Retinal pigment epithelial cell (primary cell): ENCODE measurements at regions not wholly inside any gene's neighbourhood (a gene's known extent, or its start where the extent isn't known, plus 50 kb on each side); places are given as distances from the start of the nearest gene placed in this dataset.
A peak's percentile ranks its signal among the peaks of the same experiment; 100 is the strongest.

Experiments
- DNase-seq: peaks from one replicate; pipeline ENCODE4 v3.0.0-alpha.2; 2010; ENCODE audit warnings: low read depth
- H3K4me3 ChIP-seq: 2 replicates; pipeline ENCODE4 v1.5.1; 2011; ENCODE audit warnings: mild to moderate bottlenecking, low read length, control low read depth, moderate library complexity
- TF ChIP-seq, protein P1 (sequence below): conservative IDR thresholded peaks from 2 replicates; pipeline ENCODE4 v1.5.1; 2011; ENCODE audit warnings: low read depth, low read length, control low read depth, inconsistent platforms

DNA sequence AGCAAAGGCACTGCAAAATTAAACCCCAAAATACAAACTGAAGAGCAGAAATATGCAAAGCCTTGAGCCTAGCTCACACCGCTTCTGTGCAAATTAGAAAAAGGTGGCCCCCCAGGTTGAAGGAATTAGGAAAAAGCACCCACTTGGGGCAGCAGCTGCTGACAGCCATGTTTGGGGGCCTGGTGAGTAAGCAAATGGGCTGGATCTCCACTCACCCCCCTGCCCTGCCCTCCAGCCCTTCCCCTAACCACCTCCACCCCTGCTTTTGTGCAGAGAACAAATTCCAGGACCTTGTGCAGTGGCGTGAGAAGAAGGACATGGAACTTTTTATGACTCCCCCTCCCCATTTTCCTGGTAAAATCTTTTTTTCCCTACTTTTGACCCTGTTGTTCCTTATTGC is 92.0 kb upstream of the DNAH5 start:
- TF ChIP-seq, protein P1, sequence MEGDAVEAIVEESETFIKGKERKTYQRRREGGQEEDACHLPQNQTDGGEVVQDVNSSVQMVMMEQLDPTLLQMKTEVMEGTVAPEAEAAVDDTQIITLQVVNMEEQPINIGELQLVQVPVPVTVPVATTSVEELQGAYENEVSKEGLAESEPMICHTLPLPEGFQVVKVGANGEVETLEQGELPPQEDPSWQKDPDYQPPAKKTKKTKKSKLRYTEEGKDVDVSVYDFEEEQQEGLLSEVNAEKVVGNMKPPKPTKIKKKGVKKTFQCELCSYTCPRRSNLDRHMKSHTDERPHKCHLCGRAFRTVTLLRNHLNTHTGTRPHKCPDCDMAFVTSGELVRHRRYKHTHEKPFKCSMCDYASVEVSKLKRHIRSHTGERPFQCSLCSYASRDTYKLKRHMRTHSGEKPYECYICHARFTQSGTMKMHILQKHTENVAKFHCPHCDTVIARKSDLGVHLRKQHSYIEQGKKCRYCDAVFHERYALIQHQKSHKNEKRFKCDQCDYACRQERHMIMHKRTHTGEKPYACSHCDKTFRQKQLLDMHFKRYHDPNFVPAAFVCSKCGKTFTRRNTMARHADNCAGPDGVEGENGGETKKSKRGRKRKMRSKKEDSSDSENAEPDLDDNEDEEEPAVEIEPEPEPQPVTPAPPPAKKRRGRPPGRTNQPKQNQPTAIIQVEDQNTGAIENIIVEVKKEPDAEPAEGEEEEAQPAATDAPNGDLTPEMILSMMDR = no peak
- DNase-seq = no peak
- H3K4me3 ChIP-seq = no peak overlapping the region

DNA sequence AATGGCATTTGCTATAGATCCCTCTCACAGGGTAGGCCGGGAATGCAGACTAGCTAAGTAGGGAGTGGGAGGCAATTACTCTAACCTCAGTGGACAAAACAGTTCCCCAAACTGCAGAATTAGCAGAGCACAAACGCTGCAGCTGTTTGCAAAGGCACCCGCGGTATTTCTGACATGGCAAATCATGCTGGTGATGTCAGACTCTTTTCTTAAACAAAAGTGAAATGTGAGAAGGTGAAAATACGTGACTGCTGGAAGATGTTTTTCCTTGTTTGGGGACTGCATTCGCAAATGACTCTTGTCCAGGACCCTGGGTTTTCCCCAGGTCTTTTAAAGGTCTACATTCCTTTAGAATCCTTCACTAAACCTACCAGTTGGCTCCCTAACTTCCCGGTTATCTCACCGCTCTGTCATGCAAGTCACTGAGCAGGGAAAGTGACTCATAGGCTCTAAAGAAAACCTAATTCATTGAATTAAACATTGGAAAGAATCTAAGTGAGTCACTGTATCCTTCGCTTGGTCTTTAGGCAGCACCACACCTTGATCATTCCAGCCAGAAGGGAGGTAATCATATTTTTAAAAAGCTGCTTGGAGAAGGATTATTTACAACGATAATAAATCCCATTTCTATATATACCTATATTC is 91.5 kb upstream of the DNAH5 start:
- DNase-seq = peak; percentile 94
- TF ChIP-seq, protein P1 = no peak
- H3K4me3 ChIP-seq = peak overlapping the region; percentile 13

DNA sequence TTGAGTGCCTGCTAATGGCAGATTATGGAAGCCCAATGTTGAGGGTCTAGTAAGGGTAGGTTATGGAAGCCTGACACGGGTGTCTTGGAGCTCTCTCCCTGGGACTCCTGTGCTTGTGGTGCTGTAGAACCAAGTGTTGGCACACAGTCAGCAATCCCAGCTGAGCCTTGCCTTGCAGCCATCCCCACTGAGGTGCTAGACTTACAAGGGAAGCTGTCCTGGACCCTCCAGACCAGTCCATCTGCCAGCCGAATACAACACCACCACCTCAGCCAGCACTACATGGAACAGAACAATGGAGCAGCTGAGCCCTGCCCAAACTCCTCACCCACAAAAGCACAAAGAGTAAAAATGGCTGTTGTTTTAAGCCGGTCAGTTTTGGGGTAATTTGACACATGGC is 90.5 kb upstream of the DNAH5 start:
- no peak for DNase-seq
- TF ChIP-seq, protein P1 = no peak
- no peak overlapping the region for H3K4me3 ChIP-seq

DNA sequence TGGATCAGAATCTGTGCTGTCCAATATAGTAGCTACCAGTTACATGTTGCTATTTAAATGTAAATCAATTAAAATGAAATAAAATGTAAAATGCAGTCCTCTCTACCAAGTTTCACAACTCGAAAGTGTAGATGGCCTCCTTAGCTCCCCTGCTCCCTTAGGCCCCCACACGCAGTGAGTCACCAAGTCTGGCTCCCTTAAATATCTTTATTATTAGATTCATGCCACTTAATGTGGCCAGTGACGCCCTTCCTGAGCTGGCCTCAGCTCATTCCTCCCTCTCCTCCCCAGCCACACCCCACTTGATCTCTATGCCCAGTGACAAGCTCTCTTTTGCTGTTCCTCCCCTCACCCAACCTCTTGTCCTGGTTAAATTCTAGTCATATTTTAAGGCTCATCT is 88.4 kb upstream of the DNAH5 start:
- DNase-seq = no peak
- TF ChIP-seq, protein P1 = no peak
- H3K4me3 ChIP-seq = no peak overlapping the region

DNA sequence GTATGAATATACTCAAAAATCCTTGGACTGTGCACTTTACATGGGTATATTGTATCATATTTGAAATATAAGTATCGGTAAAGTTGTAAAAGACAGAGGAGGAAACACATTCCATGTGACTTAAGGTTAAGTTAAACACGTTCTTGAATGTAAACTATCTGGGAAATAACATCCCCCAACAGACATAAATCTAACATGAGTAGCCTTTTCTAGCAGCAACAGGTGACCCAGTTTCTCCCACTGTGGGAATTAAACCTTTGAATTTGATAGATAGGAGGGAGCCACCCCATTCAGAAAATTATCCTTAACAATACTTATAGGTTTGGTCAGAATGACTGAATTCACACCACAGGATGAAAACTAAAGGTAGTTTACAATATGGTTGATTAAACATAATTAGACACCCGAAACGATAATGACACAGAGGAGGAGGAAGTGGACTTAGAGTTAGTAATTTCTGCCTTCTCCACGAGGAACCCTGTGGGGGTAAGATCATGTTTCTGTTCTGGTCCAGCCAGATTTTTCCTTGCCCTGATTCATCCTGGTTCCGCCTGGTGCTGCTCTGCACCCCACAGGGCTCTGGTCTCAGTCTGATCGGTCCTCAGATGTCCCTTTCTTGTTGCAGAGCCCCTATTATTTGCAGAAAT is 84.6 kb upstream of the DNAH5 start:
- no peak overlapping the region for H3K4me3 ChIP-seq
- no peak for DNase-seq
- TF ChIP-seq, protein P1 = no peak

DNA sequence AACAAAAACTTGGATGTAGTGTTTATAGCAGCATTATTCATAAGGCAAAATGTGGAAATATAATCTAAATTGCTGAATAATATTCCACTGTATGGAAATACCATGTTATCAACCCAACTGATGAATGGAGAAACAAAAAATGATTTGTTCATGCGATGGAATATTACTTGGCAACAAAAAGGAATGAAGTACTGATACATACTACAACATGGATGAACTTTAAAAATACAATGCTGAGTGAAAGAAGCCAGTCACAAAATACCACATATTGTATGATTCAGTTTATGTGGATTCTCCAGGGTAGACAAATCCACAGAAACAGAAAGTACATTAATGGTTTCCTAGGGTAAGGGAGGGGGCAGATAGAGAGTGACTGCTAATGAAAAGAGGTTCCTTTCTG is 83.7 kb upstream of the DNAH5 start:
- DNase-seq = no peak
- no peak overlapping the region for H3K4me3 ChIP-seq
- TF ChIP-seq, protein P1 = no peak
